ENCODE measurements at regions not wholly inside any gene's neighbourhood (a gene's known extent, or its start where the extent isn't known, plus 50 kb on each side); places are given as distances from the start of the nearest gene placed in this dataset.

GRCh38 chr5:91607675-91608074, 224.6 kb upstream of the ARRDC3 start:
- TF ChIP-seq POLR2A (IDR thresholded peaks at IDR 0.05), result no peak
- TF ChIP-seq CTCF (IDR thresholded peaks at IDR 0.05), result no peak
